GM19351 (cell line): ENCODE measurements at regions not wholly inside any gene's neighbourhood (a gene's known extent, or its start where the extent isn't known, plus 50 kb on each side); places are given as distances from the start of the nearest gene placed in this dataset.

Experiments used
- ATAC-seq: cut with Tn5 transposase; IDR thresholded peaks from one replicate; pipeline ENCODE4 v1.9.1; 2021; ENCODE audit warnings: mild to moderate bottlenecking, moderate library complexity; ENCODE audit not compliant: unreplicated experiment

- ATAC-seq: no peak
Observed at GRCh38 chr9:113781381-113781780, 94.7 kb upstream of the ZNF618 start.

- no peak for ATAC-seq
Observed at GRCh38 chr9:113781896-113782295, 94.2 kb upstream of the ZNF618 start.

GRCh38 chr9:113783475-113783874 is 92.6 kb upstream of the ZNF618 start:
- no peak for ATAC-seq

GRCh38 chr9:113785334-113785733 is 90.8 kb upstream of the ZNF618 start:
- ATAC-seq: no peak

GRCh38 chr9:113786071-113786470 is 90.0 kb upstream of the ZNF618 start:
- no peak for ATAC-seq

GRCh38 chr9:113787871-113788270 is 88.2 kb upstream of the ZNF618 start:
- ATAC-seq: no peak

- ATAC-seq: no peak
Observed at GRCh38 chr9:113788616-113789330, 87.3 kb upstream of the ZNF618 start.

- ATAC-seq: no peak
Observed at GRCh38 chr9:113790093-113790492, 86.0 kb upstream of the ZNF618 start.

- ATAC-seq: no peak
Observed at GRCh38 chr9:113793558-113793957, 82.6 kb upstream of the ZNF618 start.

GRCh38 chr9:113794721-113795120 is 81.4 kb upstream of the ZNF618 start:
- ATAC-seq: no peak

- no peak for ATAC-seq
Observed at GRCh38 chr9:113795811-113796392, 80.2 kb upstream of the ZNF618 start.

- no peak for ATAC-seq
Observed at GRCh38 chr9:113796646-113797426, 79.3 kb upstream of the ZNF618 start.

GRCh38 chr9:113798062-113799030 is 77.8 kb upstream of the ZNF618 start:
- no peak for ATAC-seq

GRCh38 chr9:113800276-113800675 is 75.8 kb upstream of the ZNF618 start:
- ATAC-seq: no peak

- ATAC-seq: no peak
Observed at GRCh38 chr9:113803811-113804589, 72.1 kb upstream of the ZNF618 start.

GRCh38 chr9:113805486-113806132 is 70.5 kb upstream of the ZNF618 start:
- ATAC-seq: no peak

- no peak for ATAC-seq
Observed at GRCh38 chr9:113807173-113808061, 68.7 kb upstream of the ZNF618 start.
